ENCODE measurements at regions not wholly inside any gene's neighbourhood (a gene's known extent, or its start where the extent isn't known, plus 50 kb on each side); places are given as distances from the start of the nearest gene placed in this dataset.
A peak's percentile ranks its signal among the peaks of the same experiment; 100 is the strongest.

DNA sequence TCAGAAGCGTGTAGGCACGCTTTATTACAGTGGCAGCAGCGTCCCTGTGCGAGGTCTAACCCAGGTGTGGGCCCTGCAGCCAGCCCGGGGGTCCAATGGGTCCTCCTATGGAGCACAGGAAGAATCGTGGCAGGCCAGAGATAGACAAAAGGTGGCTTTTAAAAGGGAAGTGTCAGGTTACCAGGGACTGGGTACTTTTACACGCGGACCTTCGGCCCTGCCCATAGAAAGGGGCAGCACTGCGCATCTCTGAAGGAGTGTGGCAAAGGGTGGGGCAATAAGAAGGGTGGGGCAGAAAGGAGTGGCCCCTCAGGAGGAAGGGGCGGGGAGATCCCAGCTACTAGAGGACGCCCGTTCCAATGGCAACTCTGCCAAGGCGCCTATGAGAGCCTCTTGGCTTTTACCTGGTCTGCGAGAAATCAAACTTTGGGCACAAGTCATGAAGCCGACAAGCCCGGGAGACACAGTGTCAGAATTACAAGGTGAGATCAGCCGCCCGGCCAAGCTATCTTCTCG lies 1419.8 kb downstream of the UQCRFS1 start (continued):
- peak; percentile 81 for TF ChIP-seq POLR2A (IDR thresholded peaks at IDR 0.05; ENCODE audit: low read length)
- no peak for TF ChIP-seq SREBF2 (IDR thresholded peaks at IDR 0.05)
- peak; percentile 12 for TF ChIP-seq ZFP36 (IDR thresholded peaks at IDR 0.05; ENCODE audit: borderline replicate concordance, partially characterized antibody)
- no peak for TF ChIP-seq EP300 (IDR thresholded peaks at IDR 0.05)
- TF ChIP-seq NR3C1 (IDR thresholded peaks at IDR 0.05), result no peak
- TF ChIP-seq, protein P1, sequence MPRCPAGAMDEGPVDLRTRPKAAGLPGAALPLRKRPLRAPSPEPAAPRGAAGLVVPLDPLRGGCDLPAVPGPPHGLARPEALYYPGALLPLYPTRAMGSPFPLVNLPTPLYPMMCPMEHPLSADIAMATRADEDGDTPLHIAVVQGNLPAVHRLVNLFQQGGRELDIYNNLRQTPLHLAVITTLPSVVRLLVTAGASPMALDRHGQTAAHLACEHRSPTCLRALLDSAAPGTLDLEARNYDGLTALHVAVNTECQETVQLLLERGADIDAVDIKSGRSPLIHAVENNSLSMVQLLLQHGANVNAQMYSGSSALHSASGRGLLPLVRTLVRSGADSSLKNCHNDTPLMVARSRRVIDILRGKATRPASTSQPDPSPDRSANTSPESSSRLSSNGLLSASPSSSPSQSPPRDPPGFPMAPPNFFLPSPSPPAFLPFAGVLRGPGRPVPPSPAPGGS (IDR thresholded peaks at IDR 0.05), result peak; percentile 80
- no peak for TF ChIP-seq HEYL (CRISPR knock-in tag; IDR thresholded peaks at IDR 0.05)
- no peak for TF ChIP-seq FOSB (CRISPR knock-in tag; IDR thresholded peaks at IDR 0.05)

GRCh38 chr19:27792576-27793127 lies 1420.3 kb downstream of the UQCRFS1 start:
- Histone ChIP-seq H3K27ac (peak overlapping the region; percentile 89), H3K4me1 (peaks cover 8% of the 10 kb centered on the region; the same call in 1 of the 3 replicates), H3K4me2 (peak overlapping the region; percentile 75), H3K9me3 (peaks cover 14% of the 10 kb centered on the region; the same call in 2 of the 3 replicates), H3K4me3 (peak overlapping the region; percentile 81)
- no peak for TF ChIP-seq RARB (CRISPR knock-in tag; IDR thresholded peaks at IDR 0.05)
- 0 out of 2 replicates have a peak, but pooled peaks have one; percentile 46 for TF ChIP-seq RFX5 (IDR thresholded peaks at IDR 0.05)
- TF ChIP-seq, protein P2, sequence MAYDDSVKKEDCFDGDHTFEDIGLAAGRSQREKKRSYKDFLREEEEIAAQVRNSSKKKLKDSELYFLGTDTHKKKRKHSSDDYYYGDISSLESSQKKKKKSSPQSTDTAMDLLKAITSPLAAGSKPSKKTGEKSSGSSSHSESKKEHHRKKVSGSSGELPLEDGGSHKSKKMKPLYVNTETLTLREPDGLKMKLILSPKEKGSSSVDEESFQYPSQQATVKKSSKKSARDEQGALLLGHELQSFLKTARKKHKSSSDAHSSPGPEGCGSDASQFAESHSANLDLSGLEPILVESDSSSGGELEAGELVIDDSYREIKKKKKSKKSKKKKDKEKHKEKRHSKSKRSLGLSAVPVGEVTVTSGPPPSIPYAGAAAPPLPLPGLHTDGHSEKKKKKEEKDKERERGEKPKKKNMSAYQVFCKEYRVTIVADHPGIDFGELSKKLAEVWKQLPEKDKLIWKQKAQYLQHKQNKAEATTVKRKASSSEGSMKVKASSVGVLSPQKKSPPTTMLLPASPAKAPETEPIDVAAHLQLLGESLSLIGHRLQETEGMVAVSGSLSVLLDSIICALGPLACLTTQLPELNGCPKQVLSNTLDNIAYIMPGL (CRISPR knock-in tag; IDR thresholded peaks at IDR 0.05; ENCODE audit: borderline replicate concordance), result peak; percentile 70
- TF ChIP-seq KDM5A (IDR thresholded peaks at IDR 0.05), result no peak
- DNase-seq (ENCODE audit: low read depth in 1 of 2, low spot score in 1 of 2), result no peak
- ChIA-PET CTCF (interaction anchor here (1.0 to 2.9 kb wide), 3 partner anchors 10 to 13 kb away, joined by 3 to 13 read pairs (median 3); no protein-coding TSS in a partner anchor), POLR2A (interaction anchor here (1.1 to 2.2 kb wide), 6 partner anchors 10 to 1814 kb away, joined by 4 to 20 read pairs (median 6); partner anchors contain the start of gene POP4)
- no peak for FAIRE-seq
- 2% methylated on average over 6 of the region's 6 CpGs for WGBS (ENCODE audit: missing lambda C conversion rate)
- no peak for ATAC-seq

DNA sequence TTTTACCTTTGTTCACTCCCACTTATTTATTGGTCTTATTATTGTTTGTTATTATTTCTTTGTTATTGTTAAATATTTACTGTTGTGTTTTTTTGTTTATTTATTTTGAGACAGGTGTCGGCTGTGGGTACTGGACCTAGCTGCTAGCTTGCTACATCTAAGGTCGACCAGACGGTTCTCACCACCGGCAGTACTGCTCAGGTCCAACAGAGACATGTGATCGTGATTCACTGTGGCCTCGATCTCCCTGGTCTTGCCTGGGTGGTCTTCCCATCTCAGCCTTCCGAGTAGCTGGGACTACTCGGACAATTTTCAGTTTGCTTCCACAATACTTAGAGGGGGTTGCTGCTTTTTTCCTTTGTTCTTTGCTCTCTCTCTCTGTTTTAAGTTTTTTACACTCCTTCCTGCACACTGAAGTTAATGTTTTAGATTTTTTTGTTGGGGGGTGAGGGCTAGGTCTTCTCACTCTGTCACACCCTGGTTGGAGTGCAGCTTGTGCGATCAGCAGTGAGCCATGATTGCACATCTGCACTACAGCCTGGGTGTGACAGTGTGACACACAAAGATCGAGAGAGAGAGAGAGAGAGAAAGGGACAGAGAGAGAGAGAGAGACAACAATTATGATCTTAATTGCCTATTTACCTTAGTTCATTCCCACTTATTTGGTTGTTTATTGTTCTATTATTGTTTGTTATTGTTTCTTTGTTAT lies 1432.4 kb downstream of the UQCRFS1 start:
- DNase-seq (ENCODE audit: low read depth in 1 of 2, low spot score in 1 of 2), result no peak
- WGBS (ENCODE audit: missing lambda C conversion rate), result 78% methylated on average over 10 of the region's 10 CpGs
- no peak for TF ChIP-seq FOSL2 (IDR thresholded peaks at IDR 0.05)
- TF ChIP-seq FOSL2 (CRISPR knock-in tag; IDR thresholded peaks at IDR 0.05), result no peak
- no peak for TF ChIP-seq RAD21 (conservative IDR thresholded peaks at IDR 0.05 in 1 of 2, IDR thresholded peaks at IDR 0.05 in 1 of 2)
- no peak for TF ChIP-seq CHD2 (IDR thresholded peaks at IDR 0.05; ENCODE audit: low read length, partially characterized antibody)
- TF ChIP-seq FOXS1 (CRISPR knock-in tag; IDR thresholded peaks at IDR 0.05), result no peak
- TF ChIP-seq, protein P1 (IDR thresholded peaks at IDR 0.05), result no peak
- TF ChIP-seq CBX8 (IDR thresholded peaks at IDR 0.05), result no peak
- no peak for TF ChIP-seq NFE2L2 (conservative IDR thresholded peaks at IDR 0.05; ENCODE audit: low read length)
- TF ChIP-seq REST (IDR thresholded peaks at IDR 0.05), result no peak
- TF ChIP-seq, protein P2 (CRISPR knock-in tag; IDR thresholded peaks at IDR 0.05; ENCODE audit: borderline replicate concordance), result no peak
- TF ChIP-seq EP300 (IDR thresholded peaks at IDR 0.05), result no peak
- no peak for ATAC-seq
- Histone ChIP-seq H3K4me2 (no peak overlapping the region), H3K4me3 (no peak overlapping the region), H3K4me1 (no peaks in the 10 kb centered on the region), H3K9me3 (peaks cover 79% of the 10 kb centered on the region), H3K27ac (no peak overlapping the region)
- POLR2A ChIA-PET, result no interaction called here
- FAIRE-seq, result no peak
- CTCF ChIA-PET, result interaction anchor here (0.8 kb wide), 1 partner anchor 12 kb away, joined by 3 read pairs; no protein-coding TSS in a partner anchor

All from A549 (cell line).